GM12865 (cell line): ENCODE measurements at regions not wholly inside any gene's neighbourhood (a gene's known extent, or its start where the extent isn't known, plus 50 kb on each side); places are given as distances from the start of the nearest gene placed in this dataset.

Experiments used
- DNase-seq: peaks from one replicate; pipeline ENCODE4 v3.0.0; 2010; ENCODE audit warnings: low read depth
- H3K4me3 ChIP-seq: 2 replicates; pipeline ENCODE4 v1.5.1; 2011; ENCODE audit warnings: mild to moderate bottlenecking, low read depth, low read length, control low read depth
- CTCF ChIP-seq: IDR thresholded peaks from 2 replicates; pipeline ENCODE4 v1.5.1; 2011; ENCODE audit warnings: low read length, control low read depth, low read depth, inconsistent platforms; ENCODE audit not compliant: insufficient read depth; ENCODE audit errors: missing control alignments

- no peak for DNase-seq
- no peak for TF ChIP-seq CTCF
- no peak overlapping the region for H3K4me3 ChIP-seq
Observed at GRCh38 chrX:145475725-145476124, 228.4 kb downstream of the SPANXN1 start.

- TF ChIP-seq CTCF, result no peak
- DNase-seq, result no peak
- no peak overlapping the region for H3K4me3 ChIP-seq
Observed at GRCh38 chrX:145484740-145485139, 237.4 kb downstream of the SPANXN1 start.

- H3K4me3 ChIP-seq, result no peak overlapping the region
- DNase-seq, result no peak
- no peak for TF ChIP-seq CTCF
Observed at GRCh38 chrX:145502670-145503069, 255.4 kb downstream of the SPANXN1 start.

GRCh38 chrX:145506214-145506613, 258.9 kb downstream of the SPANXN1 start:
- TF ChIP-seq CTCF, result no peak
- DNase-seq, result no peak
- H3K4me3 ChIP-seq, result no peak overlapping the region

- no peak overlapping the region for H3K4me3 ChIP-seq
- DNase-seq, result no peak
- no peak for TF ChIP-seq CTCF
Observed at GRCh38 chrX:145524931-145525330, 277.6 kb downstream of the SPANXN1 start.

GRCh38 chrX:145532176-145532780, 285.0 kb downstream of the SPANXN1 start:
- H3K4me3 ChIP-seq, result no peak overlapping the region
- no peak for TF ChIP-seq CTCF
- no peak for DNase-seq

- no peak for TF ChIP-seq CTCF
- no peak for DNase-seq
- no peak overlapping the region for H3K4me3 ChIP-seq
Observed at GRCh38 chrX:145533534-145533933, 284.1 kb upstream of the SLITRK2 start.
